SK-N-MC (cell line): ENCODE measurements at regions not wholly inside any gene's neighbourhood (a gene's known extent, or its start where the extent isn't known, plus 50 kb on each side); places are given as distances from the start of the nearest gene placed in this dataset.

Source experiments
- EZH2 ChIP-seq: fragments of 200-600 bp; sonication (generic); IDR thresholded peaks from one replicate; pipeline ENCODE4 v1.6.1; 2017; ENCODE audit warnings: antibody characterized with exemption
- POLR2AphosphoS5 ChIP-seq: IDR thresholded peaks from 2 replicates; pipeline ENCODE4 v1.6.1; 2012; ENCODE audit warnings: mild to moderate bottlenecking, low read depth, low read length, borderline replicate concordance

DNA sequence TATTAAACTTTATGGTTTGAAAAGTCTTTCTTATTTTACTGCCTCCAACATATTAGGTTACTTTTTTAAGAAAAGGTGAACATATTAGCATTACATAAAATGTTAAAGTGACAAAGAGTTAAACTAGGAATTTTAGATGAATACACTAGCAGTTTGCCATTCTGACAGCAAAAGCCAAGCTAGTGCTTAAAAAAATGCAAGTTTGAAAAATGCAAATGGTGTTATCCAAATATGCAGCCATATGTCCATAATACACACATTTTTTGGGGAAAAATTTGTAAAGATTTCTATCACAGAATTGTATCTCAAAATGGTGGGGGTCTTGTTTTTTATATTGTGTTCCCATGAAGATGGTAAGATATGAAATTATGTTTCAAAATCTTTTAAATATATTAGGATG lies 466.1 kb downstream of the FOXG1 start:
- TF ChIP-seq POLR2AphosphoS5 (no peak), EZH2 (no peak)
